ENCODE measurements at regions not wholly inside any gene's neighbourhood (a gene's known extent, or its start where the extent isn't known, plus 50 kb on each side); places are given as distances from the start of the nearest gene placed in this dataset.
A peak's percentile ranks its signal among the peaks of the same experiment; 100 is the strongest.

DNA sequence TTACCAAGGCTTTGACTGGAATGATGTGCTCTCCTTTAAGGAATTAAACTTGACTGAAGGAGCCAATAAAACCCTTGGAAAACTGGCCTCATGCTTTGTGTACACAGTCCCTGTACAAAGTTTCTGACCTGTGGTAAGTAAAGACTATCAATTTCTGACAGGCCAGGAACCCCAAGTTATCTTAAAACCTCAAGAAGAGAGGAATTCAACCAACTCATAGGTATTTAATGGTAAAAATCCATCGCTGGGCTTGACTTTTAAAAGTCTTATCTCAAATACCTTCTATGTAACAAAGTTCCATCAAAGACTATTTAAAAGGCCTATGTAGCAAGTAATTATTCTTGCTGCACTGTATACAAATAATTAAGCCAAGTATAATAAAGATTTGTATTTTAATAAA is 103.7 kb upstream of the TENT5D start:
- Histone ChIP-seq H3K4me3 (no peak overlapping the region), H3K27ac (no peak overlapping the region), H3K36me3 (replicated peaks in 1 of 2; ENCODE audit: insufficient read depth in 1 of 2, low read depth in 2 of 2) (no peaks in the 10 kb centered on the region), H3K4me1 (no peaks in the 10 kb centered on the region), H3K27me3 (no peaks in the 10 kb centered on the region), H3K9me3 (no peaks in the 10 kb centered on the region)
- intact Hi-C loops (cut with DNase I), result no loop called here
- no peak for DNase-seq
- no peak for ATAC-seq
- WGBS, 2 donors, result 67 to 88% methylated on average over 1 of the region's 1 CpG
- TF ChIP-seq, protein P1, sequence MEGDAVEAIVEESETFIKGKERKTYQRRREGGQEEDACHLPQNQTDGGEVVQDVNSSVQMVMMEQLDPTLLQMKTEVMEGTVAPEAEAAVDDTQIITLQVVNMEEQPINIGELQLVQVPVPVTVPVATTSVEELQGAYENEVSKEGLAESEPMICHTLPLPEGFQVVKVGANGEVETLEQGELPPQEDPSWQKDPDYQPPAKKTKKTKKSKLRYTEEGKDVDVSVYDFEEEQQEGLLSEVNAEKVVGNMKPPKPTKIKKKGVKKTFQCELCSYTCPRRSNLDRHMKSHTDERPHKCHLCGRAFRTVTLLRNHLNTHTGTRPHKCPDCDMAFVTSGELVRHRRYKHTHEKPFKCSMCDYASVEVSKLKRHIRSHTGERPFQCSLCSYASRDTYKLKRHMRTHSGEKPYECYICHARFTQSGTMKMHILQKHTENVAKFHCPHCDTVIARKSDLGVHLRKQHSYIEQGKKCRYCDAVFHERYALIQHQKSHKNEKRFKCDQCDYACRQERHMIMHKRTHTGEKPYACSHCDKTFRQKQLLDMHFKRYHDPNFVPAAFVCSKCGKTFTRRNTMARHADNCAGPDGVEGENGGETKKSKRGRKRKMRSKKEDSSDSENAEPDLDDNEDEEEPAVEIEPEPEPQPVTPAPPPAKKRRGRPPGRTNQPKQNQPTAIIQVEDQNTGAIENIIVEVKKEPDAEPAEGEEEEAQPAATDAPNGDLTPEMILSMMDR (IDR thresholded peaks at IDR 0.05), result no peak
- TF ChIP-seq POLR2A (IDR thresholded peaks at IDR 0.05), result no peak

GRCh38 chrX:80317646-80318045 is 102.6 kb upstream of the TENT5D start:
- no peaks in the 10 kb centered on the region for H3K27me3 ChIP-seq
- 94% methylated on average over 2 of the region's 2 CpGs for WGBS, 2 donors
- intact Hi-C loops (cut with DNase I), result no loop called here
- ATAC-seq (no peak), DNase-seq (no peak)
- no peaks in the 10 kb centered on the region for H3K36me3 ChIP-seq (replicated peaks in 1 of 2; ENCODE audit: insufficient read depth in 1 of 2, low read depth in 2 of 2)
- TF ChIP-seq, protein P1 (IDR thresholded peaks at IDR 0.05), result no peak
- TF ChIP-seq POLR2A (IDR thresholded peaks at IDR 0.05), result no peak
- H3K4me3 ChIP-seq, result no peak overlapping the region
- H3K27ac ChIP-seq, result no peak overlapping the region
- no peaks in the 10 kb centered on the region for H3K4me1 ChIP-seq
- H3K9me3 ChIP-seq, result no peaks in the 10 kb centered on the region

DNA sequence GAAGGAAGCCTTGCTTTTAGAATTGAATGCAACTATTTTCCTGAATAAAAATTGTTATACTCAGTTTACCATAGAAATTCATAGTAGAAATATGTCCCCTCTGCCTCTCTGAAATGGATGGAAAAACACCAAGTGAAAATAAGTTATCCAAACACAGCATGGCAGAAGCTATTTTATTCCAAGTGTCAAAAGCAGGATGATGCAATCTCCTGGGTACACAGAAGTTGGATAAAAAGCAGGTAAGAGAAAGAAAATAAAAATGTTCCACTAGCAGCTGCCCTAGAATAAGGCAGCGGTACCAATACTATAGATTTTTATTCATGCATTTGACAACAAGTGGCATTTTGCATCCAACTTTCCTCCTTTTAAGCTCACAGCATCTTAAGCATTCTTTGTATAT is 89.0 kb upstream of the TENT5D start:
- TF ChIP-seq, protein P1 (IDR thresholded peaks at IDR 0.05), result no peak
- no peak for TF ChIP-seq POLR2A (IDR thresholded peaks at IDR 0.05)
- intact Hi-C loops (cut with DNase I), result no loop called here
- ATAC-seq, result no peak

DNA sequence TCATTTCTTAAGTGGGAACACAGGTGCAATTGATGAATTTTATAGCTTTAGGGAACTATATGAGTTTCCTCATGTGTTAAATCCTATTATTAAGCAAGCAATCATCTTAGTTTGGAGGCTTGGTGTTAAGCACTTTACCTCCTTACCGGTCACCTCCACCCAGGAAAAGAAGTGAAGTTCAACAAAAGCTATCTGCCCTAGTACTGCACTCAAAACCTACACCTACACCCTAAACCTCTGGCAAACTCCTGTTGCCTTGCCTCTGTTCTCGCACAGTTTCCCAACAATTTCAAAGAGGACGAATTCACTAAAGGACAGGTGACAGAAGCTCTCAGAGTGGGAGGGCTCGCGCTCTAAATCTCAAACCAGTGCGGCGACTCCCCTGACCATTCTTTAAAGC is 85.7 kb upstream of the TENT5D start:
- no peaks in the 10 kb centered on the region for H3K9me3 ChIP-seq
- peak; percentile 15 for ATAC-seq
- H3K36me3 ChIP-seq (replicated peaks in 1 of 2; ENCODE audit: insufficient read depth in 1 of 2, low read depth in 2 of 2), result no peaks in the 10 kb centered on the region
- peak overlapping the region in 2 of 4 donors; percentile 59 to 61 for H3K27ac ChIP-seq
- no peak for TF ChIP-seq POLR2A (IDR thresholded peaks at IDR 0.05)
- TF ChIP-seq, protein P1 (IDR thresholded peaks at IDR 0.05), result no peak
- no peak overlapping the region for H3K4me3 ChIP-seq
- WGBS, 2 donors, result 3 to 46% methylated on average over 7 of the region's 7 CpGs
- H3K27me3 ChIP-seq, result no peaks in the 10 kb centered on the region
- peaks cover 4% of the 10 kb centered on the region for H3K4me1 ChIP-seq
- intact Hi-C loops (cut with DNase I), result no loop called here
- no peak for DNase-seq

More for the DNA sequence above, 89.0 kb upstream of the TENT5D start:
- H3K4me3 ChIP-seq, result no peak overlapping the region
- H3K27me3 ChIP-seq, result no peaks in the 10 kb centered on the region
- H3K9me3 ChIP-seq, result no peaks in the 10 kb centered on the region
- WGBS, 2 donors, result 45 to 58% methylated on average over 1 of the region's 1 CpG
- H3K4me1 ChIP-seq, result peaks cover 4% of the 10 kb centered on the region
- H3K27ac ChIP-seq, result no peak overlapping the region
- no peaks in the 10 kb centered on the region for H3K36me3 ChIP-seq (replicated peaks in 1 of 2; ENCODE audit: insufficient read depth in 1 of 2, low read depth in 2 of 2)
- DNase-seq, result no peak

DNA sequence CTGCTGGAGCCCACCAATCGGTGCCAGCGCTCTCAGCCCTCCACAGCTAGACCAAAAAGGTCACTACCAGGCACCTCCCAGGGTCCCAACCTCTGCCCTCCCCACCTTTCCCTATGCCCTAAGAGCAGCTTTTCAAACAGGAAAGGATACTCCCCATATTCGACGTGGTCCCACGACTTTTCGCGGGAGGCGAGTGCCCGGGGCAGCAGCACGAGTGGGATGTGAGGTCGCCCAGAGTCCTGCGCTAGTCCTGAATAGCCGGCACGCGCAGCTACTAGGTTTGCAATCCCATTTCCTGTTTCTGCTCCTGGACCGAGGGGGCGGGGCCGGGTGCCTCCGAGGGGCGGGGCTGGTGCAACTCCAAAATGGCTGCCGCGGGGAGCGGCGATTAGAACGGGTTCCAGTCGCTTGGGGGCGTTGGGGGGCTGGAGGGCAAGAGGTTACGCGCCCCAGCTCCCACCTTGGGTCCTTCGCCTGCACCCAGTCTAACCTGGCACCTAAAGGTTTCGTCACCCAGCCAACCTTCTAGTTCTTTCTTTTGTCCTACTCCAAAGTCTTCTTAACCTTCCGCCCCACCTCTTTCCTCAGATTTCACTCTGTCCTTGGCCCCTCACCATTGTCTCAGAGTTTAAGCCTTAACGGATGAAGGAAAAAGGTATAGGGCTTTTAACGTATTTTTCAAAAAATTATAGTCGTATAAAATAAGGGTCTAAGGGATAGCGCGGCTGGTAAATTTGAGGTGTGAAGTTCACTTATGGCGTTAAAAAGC is 85.0 kb upstream of the TENT5D start:
- WGBS, 2 donors, result 36 to 42% methylated on average over 18 to 24 of the region's 38 CpGs
- ATAC-seq (peak; percentile 97), DNase-seq (peak; percentile 64 to 78 (median 74))
- Histone ChIP-seq H3K4me3 (no peak overlapping the region), H3K9me3 (no peaks in the 10 kb centered on the region), H3K27ac (peak overlapping the region in 2 of 4 donors; percentile 59 to 61), H3K36me3 (replicated peaks in 1 of 2; ENCODE audit: insufficient read depth in 1 of 2, low read depth in 2 of 2) (no peaks in the 10 kb centered on the region), H3K27me3 (no peaks in the 10 kb centered on the region), H3K4me1 (peaks cover 4% of the 10 kb centered on the region)
- intact Hi-C loops (cut with DNase I), result no loop called here
- TF ChIP-seq POLR2A (IDR thresholded peaks at IDR 0.05), result peak; percentile 26 to 68 (median 50)
- TF ChIP-seq, protein P1 (IDR thresholded peaks at IDR 0.05), result no peak
